ENCODE measurements at regions not wholly inside any gene's neighbourhood (a gene's known extent, or its start where the extent isn't known, plus 50 kb on each side); places are given as distances from the start of the nearest gene placed in this dataset.

GRCh38 chr6:56382416-56382940 is 135.1 kb upstream of the COL21A1 start:
- TF ChIP-seq CTCF (IDR thresholded peaks at IDR 0.05; ENCODE audit: insufficient read depth, low read length, poor library complexity, severe bottlenecking) = no peak
- H3K4me3 ChIP-seq (ENCODE audit: low read depth, low read length) = no peak overlapping the region
- DNase-seq (ENCODE audit: low read depth) = no peak
- no peaks in the 10 kb centered on the region for H3K27me3 ChIP-seq (ENCODE audit: control insufficient read depth, insufficient read depth, low read length)
- H3K36me3 ChIP-seq (ENCODE audit: control insufficient read depth, insufficient read depth, low read length) = no peaks in the 10 kb centered on the region

GRCh38 chr6:56381801-56382251 is 134.4 kb upstream of the COL21A1 start:
- H3K4me3 ChIP-seq (ENCODE audit: low read depth, low read length) = no peak overlapping the region
- no peak for DNase-seq (ENCODE audit: low read depth)
- H3K36me3 ChIP-seq (ENCODE audit: control insufficient read depth, insufficient read depth, low read length) = no peaks in the 10 kb centered on the region
- H3K27me3 ChIP-seq (ENCODE audit: control insufficient read depth, insufficient read depth, low read length) = no peaks in the 10 kb centered on the region
- TF ChIP-seq CTCF (IDR thresholded peaks at IDR 0.05; ENCODE audit: insufficient read depth, low read length, poor library complexity, severe bottlenecking) = no peak

- no peak overlapping the region for H3K4me3 ChIP-seq (ENCODE audit: low read depth, low read length)
- no peak for TF ChIP-seq CTCF (IDR thresholded peaks at IDR 0.05; ENCODE audit: insufficient read depth, low read length, poor library complexity, severe bottlenecking)
Observed at GRCh38 chr6:56380476-56380875, 133.1 kb upstream of the COL21A1 start.

GRCh38 chr6:56378966-56379585 is 131.7 kb upstream of the COL21A1 start:
- DNase-seq (ENCODE audit: low read depth) = no peak
- TF ChIP-seq CTCF (IDR thresholded peaks at IDR 0.05; ENCODE audit: insufficient read depth, low read length, poor library complexity, severe bottlenecking) = no peak
- no peak overlapping the region for H3K4me3 ChIP-seq (ENCODE audit: low read depth, low read length)

More at GRCh38 chr6:56380476-56380875, 133.1 kb upstream of the COL21A1 start:
- no peaks in the 10 kb centered on the region for H3K27me3 ChIP-seq (ENCODE audit: control insufficient read depth, insufficient read depth, low read length)
- no peak for DNase-seq (ENCODE audit: low read depth)
- H3K36me3 ChIP-seq (ENCODE audit: control insufficient read depth, insufficient read depth, low read length) = no peaks in the 10 kb centered on the region

GRCh38 chr6:56378507-56378906 is 131.1 kb upstream of the COL21A1 start:
- no peak for DNase-seq (ENCODE audit: low read depth)
- no peak for TF ChIP-seq CTCF (IDR thresholded peaks at IDR 0.05; ENCODE audit: insufficient read depth, low read length, poor library complexity, severe bottlenecking)
- Histone ChIP-seq H3K36me3 (ENCODE audit: control insufficient read depth, insufficient read depth, low read length) (no peaks in the 10 kb centered on the region), H3K4me3 (ENCODE audit: low read depth, low read length) (no peak overlapping the region), H3K27me3 (ENCODE audit: control insufficient read depth, insufficient read depth, low read length) (no peaks in the 10 kb centered on the region)

More at GRCh38 chr6:56378966-56379585, 131.7 kb upstream of the COL21A1 start:
- H3K36me3 ChIP-seq (ENCODE audit: control insufficient read depth, insufficient read depth, low read length) = no peaks in the 10 kb centered on the region
- no peaks in the 10 kb centered on the region for H3K27me3 ChIP-seq (ENCODE audit: control insufficient read depth, insufficient read depth, low read length)

GRCh38 chr6:56377295-56377694 is 129.9 kb upstream of the COL21A1 start:
- Histone ChIP-seq H3K4me3 (ENCODE audit: low read depth, low read length) (no peak overlapping the region), H3K36me3 (ENCODE audit: control insufficient read depth, insufficient read depth, low read length) (no peaks in the 10 kb centered on the region), H3K27me3 (ENCODE audit: control insufficient read depth, insufficient read depth, low read length) (no peaks in the 10 kb centered on the region)
- TF ChIP-seq CTCF (IDR thresholded peaks at IDR 0.05; ENCODE audit: insufficient read depth, low read length, poor library complexity, severe bottlenecking) = no peak
- DNase-seq (ENCODE audit: low read depth) = no peak
